PC-9 (cell line): ENCODE measurements at regions not wholly inside any gene's neighbourhood (a gene's known extent, or its start where the extent isn't known, plus 50 kb on each side); places are given as distances from the start of the nearest gene placed in this dataset.

ENCODE experiments used
- BruUV-seq: library from RNA; stranded (reverse); fragments of 400-500 nt; replicated peaks from 2 replicates; lab custom pipeline; 2021; lab: Mats Ljungman, UMichigan
- CTCF ChIA-PET: fragments of 300-600 bp; sonication (Branson Sonifier 250); formaldehyde crosslinking; loops from one replicate; lab custom pipeline; 2022; ENCODE audit warnings: antibody characterized with exemption; lab: Charles Lee
- POLR2A ChIA-PET: fragments of 300-600 bp; sonication (Branson Sonifier 250); formaldehyde crosslinking; loops from one replicate; lab custom pipeline; 2022; ENCODE audit warnings: antibody characterized with exemption; ENCODE audit not compliant: unreplicated experiment; lab: Charles Lee
- DNase-seq, 2 experiments: peaks; one replicate each; pipeline versions ENCODE4 v3.0.0 to v3.0.0-alpha.2; 2015 to 2022; ENCODE audit warnings: mixed read lengths in 1 of 2
- H2AFZ ChIP-seq: fragments of 200-600 bp; sonication (generic); 2 replicates; pipeline ENCODE4 v1.8.1; 2017; ENCODE audit warnings: antibody characterized with exemption
- H3F3A ChIP-seq: fragments of 200-600 bp; sonication (generic); 2 replicates; pipeline ENCODE4 v1.8.1; 2017; ENCODE audit warnings: antibody characterized with exemption, mild to moderate bottlenecking, low read depth; ENCODE audit not compliant: insufficient read depth
- H3K27ac ChIP-seq: fragments of 200-600 bp; sonication (generic); 2 replicates; pipeline ENCODE4 v1.6.1; 2016; ENCODE audit warnings: mixed run types
- H3K27me3 ChIP-seq: fragments of 200-600 bp; sonication (generic); 2 replicates; pipeline ENCODE4 v1.6.1; 2016; ENCODE audit warnings: low read depth, mixed run types; ENCODE audit not compliant: insufficient read depth
- H3K36me3 ChIP-seq: fragments of 200-600 bp; sonication (generic); 2 replicates; pipeline ENCODE4 v1.6.1; 2016; ENCODE audit warnings: low read depth, mixed run types
- H3K4me1 ChIP-seq: fragments of 200-600 bp; sonication (generic); replicated peaks from 2 replicates; pipeline ENCODE4 v1.6.1; 2016; ENCODE audit warnings: mixed run types; ENCODE audit not compliant: insufficient read depth
- H3K4me2 ChIP-seq: fragments of 200-600 bp; sonication (generic); 2 replicates; pipeline ENCODE4 v1.6.1; 2017; ENCODE audit warnings: mixed run types
- H3K4me3 ChIP-seq: fragments of 200-600 bp; sonication (generic); 2 replicates; pipeline ENCODE4 v1.6.1; 2016; ENCODE audit warnings: mixed run types
- H3K79me2 ChIP-seq: fragments of 200-600 bp; sonication (generic); 2 replicates; pipeline ENCODE4 v1.6.1; 2017; ENCODE audit warnings: low read depth, mixed run types
- H3K9me2 ChIP-seq: fragments of 200-600 bp; sonication (generic); 2 replicates; pipeline ENCODE4 v1.8.1; 2017; ENCODE audit warnings: mild to moderate bottlenecking; ENCODE audit not compliant: insufficient read depth
- H3K9me3 ChIP-seq: fragments of 200-600 bp; sonication (generic); 2 replicates; pipeline ENCODE4 v1.8.1; 2016; ENCODE audit warnings: low read depth; ENCODE audit not compliant: insufficient read depth
- H4K20me1 ChIP-seq: fragments of 200-600 bp; sonication (generic); 2 replicates; pipeline ENCODE4 v1.8.1; 2017; ENCODE audit not compliant: insufficient read depth
- EZH2 ChIP-seq: fragments of 200-600 bp; sonication (generic); IDR thresholded peaks from 2 replicates; pipeline ENCODE4 v1.8.0; 2017; ENCODE audit warnings: antibody characterized with exemption, low read depth
- intact Hi-C: fragments of 100-400 bp; cut with micrococcal nuclease; formaldehyde crosslinking; loops from one replicate; pipeline ENCODE4 v1.10.0; 2022; ENCODE audit not compliant: unreplicated experiment
- TF ChIP-seq, protein P1 (sequence below): fragments of 200-600 bp; sonication (generic); conservative IDR thresholded peaks from 2 replicates; pipeline ENCODE4 v1.6.1; 2017; ENCODE audit warnings: mixed run types, antibody characterized with exemption, mild to moderate bottlenecking, moderate library complexity

- no peak overlapping the region; the same call in 1 of the 2 replicates for H2AFZ ChIP-seq
- peak overlapping the region; percentile 90 for H3K27ac ChIP-seq
- peaks cover 10% of the 10 kb centered on the region for H3K4me1 ChIP-seq
- no peak for TF ChIP-seq EZH2
- TF ChIP-seq, protein P1, sequence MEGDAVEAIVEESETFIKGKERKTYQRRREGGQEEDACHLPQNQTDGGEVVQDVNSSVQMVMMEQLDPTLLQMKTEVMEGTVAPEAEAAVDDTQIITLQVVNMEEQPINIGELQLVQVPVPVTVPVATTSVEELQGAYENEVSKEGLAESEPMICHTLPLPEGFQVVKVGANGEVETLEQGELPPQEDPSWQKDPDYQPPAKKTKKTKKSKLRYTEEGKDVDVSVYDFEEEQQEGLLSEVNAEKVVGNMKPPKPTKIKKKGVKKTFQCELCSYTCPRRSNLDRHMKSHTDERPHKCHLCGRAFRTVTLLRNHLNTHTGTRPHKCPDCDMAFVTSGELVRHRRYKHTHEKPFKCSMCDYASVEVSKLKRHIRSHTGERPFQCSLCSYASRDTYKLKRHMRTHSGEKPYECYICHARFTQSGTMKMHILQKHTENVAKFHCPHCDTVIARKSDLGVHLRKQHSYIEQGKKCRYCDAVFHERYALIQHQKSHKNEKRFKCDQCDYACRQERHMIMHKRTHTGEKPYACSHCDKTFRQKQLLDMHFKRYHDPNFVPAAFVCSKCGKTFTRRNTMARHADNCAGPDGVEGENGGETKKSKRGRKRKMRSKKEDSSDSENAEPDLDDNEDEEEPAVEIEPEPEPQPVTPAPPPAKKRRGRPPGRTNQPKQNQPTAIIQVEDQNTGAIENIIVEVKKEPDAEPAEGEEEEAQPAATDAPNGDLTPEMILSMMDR, result no peak
- intact Hi-C loops, result no loop called here
- no peaks in the 10 kb centered on the region for H3K9me2 ChIP-seq
- 0 out of 2 replicates have a peak, but pooled peaks cover 4% of the 10 kb centered on the region for H3K36me3 ChIP-seq
- no peaks in the 10 kb centered on the region for H3K79me2 ChIP-seq
- DNase-seq, result no peak
- POLR2A ChIA-PET, result no interaction called here
- CTCF ChIA-PET, result no interaction called here
- no peak overlapping the region for H3K4me2 ChIP-seq
- no peaks in the 10 kb centered on the region for H4K20me1 ChIP-seq
- BruUV-seq, result no TSS peak
- peaks cover 14% of the 10 kb centered on the region for H3F3A ChIP-seq
- no peaks in the 10 kb centered on the region for H3K27me3 ChIP-seq
- H3K9me3 ChIP-seq, result no peaks in the 10 kb centered on the region
- H3K4me3 ChIP-seq, result no peak overlapping the region
These were observed 57.3 kb downstream of the C11orf91 start for GRCh38 chr11:33643167-33643824.

GRCh38 chr11:33642461-33643166 is 58.0 kb downstream of the C11orf91 start:
- BruUV-seq, result TSS peak; percentile 42

GRCh38 chr11:33640730-33641371 is 59.8 kb downstream of the C11orf91 start:
- Histone ChIP-seq H3K27me3 (no peaks in the 10 kb centered on the region), H3K9me3 (0 out of 2 replicates have a peak, but pooled peaks cover 4% of the 10 kb centered on the region), H4K20me1 (no peaks in the 10 kb centered on the region), H2AFZ (no peak overlapping the region), H3K9me2 (no peaks in the 10 kb centered on the region), H3K79me2 (no peaks in the 10 kb centered on the region), H3K4me2 (no peak overlapping the region), H3K27ac (no peak overlapping the region), H3K36me3 (0 out of 2 replicates have a peak, but pooled peaks cover 4% of the 10 kb centered on the region), H3K4me3 (no peak overlapping the region), H3F3A (peaks cover 23% of the 10 kb centered on the region), H3K4me1 (peaks cover 24% of the 10 kb centered on the region)
- POLR2A ChIA-PET, result no interaction called here
- CTCF ChIA-PET, result no interaction called here
- no TSS peak for BruUV-seq
- intact Hi-C loops, result no loop called here
- TF ChIP-seq EZH2, result no peak
- TF ChIP-seq, protein P1, result no peak
- no peak for DNase-seq

More at GRCh38 chr11:33642461-33643166, 58.0 kb downstream of the C11orf91 start:
- ChIA-PET POLR2A (no interaction called here), CTCF (no interaction called here)
- peaks cover 14% of the 10 kb centered on the region for H3F3A ChIP-seq
- DNase-seq, result peak in 1 of 2 experiments; percentile 63
- H3K36me3 ChIP-seq, result 0 out of 2 replicates have a peak, but pooled peaks cover 4% of the 10 kb centered on the region
- peak overlapping the region; percentile 44; the same call in 1 of the 2 replicates for H2AFZ ChIP-seq
- H3K9me3 ChIP-seq, result no peaks in the 10 kb centered on the region
- H3K4me3 ChIP-seq, result no peak overlapping the region
- peak overlapping the region; percentile 90 for H3K27ac ChIP-seq
- TF ChIP-seq, protein P1, result no peak
- TF ChIP-seq EZH2, result no peak
- H3K4me1 ChIP-seq, result peaks cover 10% of the 10 kb centered on the region
- no peaks in the 10 kb centered on the region for H3K79me2 ChIP-seq
- no peaks in the 10 kb centered on the region for H3K9me2 ChIP-seq
- no peaks in the 10 kb centered on the region for H3K27me3 ChIP-seq
- no peaks in the 10 kb centered on the region for H4K20me1 ChIP-seq
- intact Hi-C loops, result no loop called here
- no peak overlapping the region for H3K4me2 ChIP-seq
